AG04450 (cell line): ENCODE measurements at regions not wholly inside any gene's neighbourhood (a gene's known extent, or its start where the extent isn't known, plus 50 kb on each side); places are given as distances from the start of the nearest gene placed in this dataset.
A peak's percentile ranks its signal among the peaks of the same experiment; 100 is the strongest.

Experiments
- CTCF ChIA-PET: fragments of 300-600, 350-600 bp; formaldehyde crosslinking; extraction: SDS; loops from one replicate; lab custom pipeline; 2022; ENCODE audit warnings: antibody characterized with exemption, inconsistent platforms; lab: Charles Lee
- POLR2A ChIA-PET: fragments of 350-600 bp; formaldehyde crosslinking; extraction: SDS; loops from one replicate; lab custom pipeline; 2021; ENCODE audit warnings: antibody characterized with exemption, inconsistent platforms; lab: Yijun Ruan, JAX
- DNase-seq: peaks from one replicate; pipeline ENCODE4 v3.0.0-alpha.2; 2011; ENCODE audit warnings: low read depth, low spot score
- H3K27ac ChIP-seq: one replicate; pipeline ENCODE4 v1.5.1; 2012; ENCODE audit warnings: low read depth, low read length, control low read depth
- H3K27me3 ChIP-seq: one replicate; pipeline ENCODE4 v1.6.0; 2012; ENCODE audit warnings: low read length; ENCODE audit not compliant: control insufficient read depth, insufficient read depth
- H3K4me3 ChIP-seq: 2 replicates; pipeline ENCODE4 v1.5.1; 2011; ENCODE audit warnings: mild to moderate bottlenecking, low read depth, low read length, control low read depth
- H3K9me3 ChIP-seq: 2 replicates; pipeline ENCODE4 v1.5.1; 2012; ENCODE audit warnings: low read length; ENCODE audit not compliant: control insufficient read depth, insufficient read depth
- TF ChIP-seq, protein P1 (sequence below): IDR thresholded peaks from 2 replicates; pipeline ENCODE4 v1.5.1; 2011; ENCODE audit warnings: low read depth, low read length, control low read depth, inconsistent platforms

DNA sequence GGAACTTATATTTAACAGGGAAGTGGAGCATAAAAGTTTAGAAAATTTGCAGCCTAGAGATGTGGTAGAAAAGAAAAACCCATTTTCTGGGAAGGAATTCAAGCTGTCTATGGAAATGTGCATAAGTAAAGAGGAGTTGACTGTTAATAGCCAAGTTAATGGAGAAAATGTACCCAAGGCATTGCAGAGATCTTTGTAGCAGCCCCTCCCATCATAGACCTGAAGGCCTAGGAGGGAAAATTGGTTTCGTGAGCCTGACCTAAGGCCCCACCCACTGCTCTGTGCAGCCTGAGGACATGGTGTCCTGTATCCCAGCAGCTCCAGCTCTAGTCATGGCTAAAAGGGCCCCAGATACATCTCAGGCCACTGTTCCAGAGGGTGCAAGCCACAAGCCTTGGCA lies 772.4 kb upstream of the RIOK2 start:
- CTCF ChIA-PET = no interaction called here
- TF ChIP-seq, protein P1, sequence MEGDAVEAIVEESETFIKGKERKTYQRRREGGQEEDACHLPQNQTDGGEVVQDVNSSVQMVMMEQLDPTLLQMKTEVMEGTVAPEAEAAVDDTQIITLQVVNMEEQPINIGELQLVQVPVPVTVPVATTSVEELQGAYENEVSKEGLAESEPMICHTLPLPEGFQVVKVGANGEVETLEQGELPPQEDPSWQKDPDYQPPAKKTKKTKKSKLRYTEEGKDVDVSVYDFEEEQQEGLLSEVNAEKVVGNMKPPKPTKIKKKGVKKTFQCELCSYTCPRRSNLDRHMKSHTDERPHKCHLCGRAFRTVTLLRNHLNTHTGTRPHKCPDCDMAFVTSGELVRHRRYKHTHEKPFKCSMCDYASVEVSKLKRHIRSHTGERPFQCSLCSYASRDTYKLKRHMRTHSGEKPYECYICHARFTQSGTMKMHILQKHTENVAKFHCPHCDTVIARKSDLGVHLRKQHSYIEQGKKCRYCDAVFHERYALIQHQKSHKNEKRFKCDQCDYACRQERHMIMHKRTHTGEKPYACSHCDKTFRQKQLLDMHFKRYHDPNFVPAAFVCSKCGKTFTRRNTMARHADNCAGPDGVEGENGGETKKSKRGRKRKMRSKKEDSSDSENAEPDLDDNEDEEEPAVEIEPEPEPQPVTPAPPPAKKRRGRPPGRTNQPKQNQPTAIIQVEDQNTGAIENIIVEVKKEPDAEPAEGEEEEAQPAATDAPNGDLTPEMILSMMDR = no peak
- Histone ChIP-seq H3K27ac (no peak overlapping the region), H3K27me3 (no peaks in the 10 kb centered on the region), H3K4me3 (no peak overlapping the region), H3K9me3 (no peaks in the 10 kb centered on the region)
- no peak for DNase-seq
- POLR2A ChIA-PET = no interaction called here

DNA sequence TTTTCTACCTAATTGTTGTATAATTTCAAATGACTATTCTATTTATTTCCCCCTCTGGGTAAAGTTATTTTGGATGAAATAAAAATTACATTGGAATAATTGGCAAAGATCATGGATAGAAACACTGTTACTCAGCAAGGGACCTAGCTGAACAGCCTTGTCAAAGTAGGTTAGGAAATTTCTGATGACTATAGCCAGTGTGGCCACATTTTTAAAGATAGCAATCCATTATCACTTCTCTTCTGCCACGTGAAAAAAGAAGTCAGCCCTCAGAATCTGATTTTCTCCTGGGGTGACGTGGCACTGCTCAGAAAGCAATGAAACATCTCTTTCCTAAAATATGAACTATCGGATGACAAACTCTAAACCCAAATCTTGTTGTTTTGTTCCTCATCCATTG lies 784.2 kb upstream of the RIOK2 start:
- no peak overlapping the region for H3K27ac ChIP-seq
- ChIA-PET CTCF (no interaction called here), POLR2A (no interaction called here)
- no peak overlapping the region for H3K4me3 ChIP-seq
- DNase-seq = no peak
- no peaks in the 10 kb centered on the region for H3K9me3 ChIP-seq
- TF ChIP-seq, protein P1 = no peak
- no peaks in the 10 kb centered on the region for H3K27me3 ChIP-seq

DNA sequence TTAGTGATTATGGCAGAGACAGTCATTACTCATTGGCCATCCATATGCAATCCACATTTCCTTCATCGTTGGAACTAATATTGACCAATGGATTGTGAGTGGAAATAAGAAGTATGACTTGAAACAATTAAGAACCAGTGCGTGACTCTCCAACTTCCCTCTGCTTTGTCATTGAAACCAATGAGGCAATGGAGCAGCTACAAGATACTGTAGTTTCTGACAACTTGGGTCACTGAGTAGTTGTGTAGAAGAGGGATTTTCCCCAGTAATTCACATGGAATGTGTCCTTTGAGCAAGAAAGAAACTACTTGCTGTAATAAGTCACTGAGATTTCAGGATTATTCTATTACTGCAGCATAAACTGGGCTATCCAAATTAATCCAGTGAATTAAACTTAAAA lies 785.3 kb upstream of the RIOK2 start:
- ChIA-PET POLR2A (no interaction called here), CTCF (no interaction called here)
- no peak for DNase-seq
- TF ChIP-seq, protein P1 = no peak
- no peak overlapping the region for H3K4me3 ChIP-seq
- no peak overlapping the region for H3K27ac ChIP-seq
- no peaks in the 10 kb centered on the region for H3K27me3 ChIP-seq
- no peaks in the 10 kb centered on the region for H3K9me3 ChIP-seq

DNA sequence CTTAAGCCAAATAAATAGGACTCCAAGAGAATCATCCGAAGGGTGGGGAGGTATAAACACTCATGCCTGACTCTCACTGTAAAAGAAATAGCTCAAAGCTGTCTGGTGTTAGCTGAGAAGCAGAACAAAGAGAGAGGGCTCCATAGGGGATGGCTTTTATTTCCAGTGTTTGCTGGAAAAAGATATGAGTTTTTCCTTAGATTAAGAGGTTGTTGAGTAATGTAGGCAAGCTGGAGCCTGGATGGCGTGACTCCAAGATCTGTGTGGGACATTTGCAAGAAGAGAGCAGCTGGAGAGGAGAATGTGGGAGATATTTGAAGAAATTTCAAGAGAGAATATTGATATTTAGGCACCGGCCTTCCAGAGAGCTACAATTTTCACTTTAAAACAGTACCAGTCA lies 793.7 kb upstream of the RGMB start:
- H3K4me3 ChIP-seq = no peak overlapping the region
- H3K9me3 ChIP-seq = no peaks in the 10 kb centered on the region
- POLR2A ChIA-PET = no interaction called here
- CTCF ChIA-PET = interaction anchor here (1.0 kb wide), 1 partner anchor 789 kb away, joined by 3 read pairs; no protein-coding TSS in a partner anchor
- TF ChIP-seq, protein P1 = no peak
- H3K27ac ChIP-seq = no peak overlapping the region
- peak; percentile 36 for DNase-seq
- H3K27me3 ChIP-seq = no peaks in the 10 kb centered on the region

DNA sequence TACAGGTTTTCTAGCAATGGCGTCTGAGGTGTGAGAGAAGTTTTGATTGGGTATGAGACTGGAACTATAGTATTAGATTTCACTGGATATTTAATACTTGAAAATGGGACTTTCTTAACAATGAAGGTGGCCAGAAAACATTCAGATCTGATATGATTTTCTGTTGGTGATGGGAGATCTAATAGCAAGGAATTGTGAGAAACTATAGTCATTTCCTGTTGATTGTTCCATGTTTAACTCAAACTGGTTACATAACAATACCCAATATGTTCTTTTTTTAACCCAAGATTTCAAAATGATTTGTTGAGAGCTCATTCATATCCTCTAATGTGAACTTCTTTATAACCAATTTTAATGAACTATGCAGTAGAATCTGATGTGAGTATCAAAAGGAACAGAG lies 793.2 kb upstream of the RGMB start:
- Histone ChIP-seq H3K27me3 (no peaks in the 10 kb centered on the region), H3K27ac (no peak overlapping the region), H3K4me3 (no peak overlapping the region), H3K9me3 (no peaks in the 10 kb centered on the region)
- no peak for DNase-seq
- TF ChIP-seq, protein P1 = no peak
- ChIA-PET POLR2A (no interaction called here), CTCF (interaction anchor here (1.0 kb wide), 1 partner anchor 788 kb away, joined by 3 read pairs; no protein-coding TSS in a partner anchor)
